Astrocyte (in vitro differentiated cells and primary cell): ENCODE measurements at regions not wholly inside any gene's neighbourhood (a gene's known extent, or its start where the extent isn't known, plus 50 kb on each side); places are given as distances from the start of the nearest gene placed in this dataset.

ENCODE experiments used
- DNase-seq: peaks from one replicate; pipeline ENCODE4 v3.0.0-alpha.2; 2010; ENCODE audit warnings: low read depth
- FAIRE-seq: peaks from 2 replicates; lab custom pipeline; 2011; peaks lifted over from hg19 to GRCh38; lab: Jason Lieb, UNC
- H2AFZ ChIP-seq: 2 replicates; pipeline ENCODE4 v1.6.0; 2012; ENCODE audit warnings: low read depth, low read length, inconsistent platforms
- H3K27ac ChIP-seq: 2 replicates; pipeline ENCODE4 v1.5.1; 2011; ENCODE audit warnings: low read depth, low read length, inconsistent platforms
- H3K27me3 ChIP-seq: 2 replicates; pipeline ENCODE4 v1.6.0; 2011; ENCODE audit warnings: low read length, inconsistent platforms; ENCODE audit not compliant: insufficient read depth
- H3K36me3 ChIP-seq: 2 replicates; pipeline ENCODE4 v1.5.1; 2011; ENCODE audit warnings: low read length, inconsistent platforms; ENCODE audit not compliant: insufficient read depth
- H3K4me1 ChIP-seq: 2 replicates; pipeline ENCODE4 v1.5.1; 2011; ENCODE audit warnings: low read length, inconsistent platforms; ENCODE audit not compliant: insufficient read depth
- H3K4me2 ChIP-seq: 2 replicates; pipeline ENCODE4 v1.6.0; 2012; ENCODE audit warnings: low read length, inconsistent platforms
- H3K4me3 ChIP-seq: 2 replicates; pipeline ENCODE4 v1.5.1; 2011; ENCODE audit warnings: low read depth, mild to moderate bottlenecking, low read length, inconsistent platforms; ENCODE audit not compliant: insufficient read depth
- H3K79me2 ChIP-seq: 2 replicates; pipeline ENCODE4 v1.6.0; 2012; ENCODE audit warnings: mild to moderate bottlenecking, low read length, inconsistent platforms; ENCODE audit not compliant: insufficient read depth
- H3K9ac ChIP-seq: 2 replicates; pipeline ENCODE4 v1.6.0; 2012; ENCODE audit warnings: mild to moderate bottlenecking, low read length, inconsistent platforms
- H3K9me3 ChIP-seq: 2 replicates; pipeline ENCODE4 v1.5.1; 2012; ENCODE audit warnings: low read depth, mild to moderate bottlenecking, low read length, inconsistent platforms; ENCODE audit not compliant: insufficient read depth
- H4K20me1 ChIP-seq: 2 replicates; pipeline ENCODE4 v1.6.0; 2012; ENCODE audit warnings: low read length, inconsistent platforms; ENCODE audit not compliant: insufficient read depth
- H3K27ac Mint-ChIP-seq: one replicate; pipeline ENCODE4 v1.8.0; 2021; ENCODE audit warnings: mild to moderate bottlenecking, mixed read lengths; ENCODE audit not compliant: unreplicated experiment
- H3K27me3 Mint-ChIP-seq: one replicate; pipeline ENCODE4 v1.8.0; 2021; ENCODE audit warnings: low read depth, mixed read lengths; ENCODE audit not compliant: unreplicated experiment
- H3K36me3 Mint-ChIP-seq: one replicate; pipeline ENCODE4 v1.8.0; 2021; ENCODE audit warnings: low read depth, mixed read lengths; ENCODE audit not compliant: unreplicated experiment
- H3K4me1 Mint-ChIP-seq: one replicate; pipeline ENCODE4 v1.8.0; 2021; ENCODE audit warnings: low read depth, mixed read lengths; ENCODE audit not compliant: unreplicated experiment
- H3K4me3 Mint-ChIP-seq: one replicate; pipeline ENCODE4 v1.8.0; 2021; ENCODE audit warnings: mild to moderate bottlenecking, moderate library complexity, mixed read lengths; ENCODE audit not compliant: unreplicated experiment
- H3K9me3 Mint-ChIP-seq: one replicate; pipeline ENCODE4 v1.8.0; 2021; ENCODE audit warnings: mild to moderate bottlenecking, mixed read lengths; ENCODE audit not compliant: unreplicated experiment
- CTCF ChIP-seq: IDR thresholded peaks from 2 replicates; pipeline ENCODE4 v1.5.1; 2011; ENCODE audit warnings: low read depth, mild to moderate bottlenecking, inconsistent platforms, low read length, moderate library complexity; ENCODE audit not compliant: insufficient read depth
- EZH2 ChIP-seq: IDR thresholded peaks from 2 replicates; pipeline ENCODE4 v1.6.1; 2012; ENCODE audit warnings: mild to moderate bottlenecking, low read length, inconsistent platforms; ENCODE audit not compliant: insufficient read depth

- Histone ChIP-seq H3K79me2 (peaks cover 73% of the 10 kb centered on the region), H3K4me1 (peaks cover 15% of the 10 kb centered on the region), H3K9me3 (no peaks in the 10 kb centered on the region), H4K20me1 (peaks cover 5% of the 10 kb centered on the region), H3K27me3 (no peaks in the 10 kb centered on the region), H2AFZ (no peak overlapping the region), H3K36me3 (no peaks in the 10 kb centered on the region), H3K4me2 (no peak overlapping the region), H3K9ac (no peak overlapping the region), H3K27ac (no peak overlapping the region), H3K4me3 (no peak overlapping the region)
- FAIRE-seq (peak; percentile 5), DNase-seq (no peak)
- no peaks in the 10 kb centered on the region for H3K27me3 Mint-ChIP-seq
- H3K27ac Mint-ChIP-seq: no peak overlapping the region
- no peaks in the 10 kb centered on the region for H3K36me3 Mint-ChIP-seq
- no peak overlapping the region for H3K4me3 Mint-ChIP-seq
- H3K4me1 Mint-ChIP-seq: peaks cover 20% of the 10 kb centered on the region
- H3K9me3 Mint-ChIP-seq: no peaks in the 10 kb centered on the region
- TF ChIP-seq CTCF (no peak), EZH2 (no peak)
These were observed 198.8 kb downstream of the HIPK3 start for GRCh38 chr11:33455867-33456463.

DNA sequence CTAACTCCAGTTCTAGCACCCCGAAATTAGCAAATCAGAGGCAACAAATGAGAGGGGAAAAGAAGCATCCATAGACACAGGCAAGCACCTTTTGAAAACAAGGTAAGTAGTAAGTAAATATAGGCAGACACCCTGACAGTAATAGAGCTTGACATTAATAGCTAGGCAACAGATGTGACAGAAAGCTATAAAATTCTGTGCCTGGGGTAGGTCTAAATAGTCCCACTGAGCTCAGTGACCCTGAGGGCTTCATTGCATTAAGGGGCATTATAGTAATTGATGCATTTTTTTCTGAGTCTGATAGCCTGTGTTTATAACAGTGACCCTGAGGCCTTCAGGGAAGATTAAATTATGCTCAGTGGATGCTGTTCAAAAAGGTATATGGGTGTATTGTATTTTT, 197.1 kb downstream of the HIPK3 start:
- no peak for TF ChIP-seq CTCF
- TF ChIP-seq EZH2: no peak
- no peak overlapping the region for H3K4me3 Mint-ChIP-seq
- peaks cover 26% of the 10 kb centered on the region for H3K4me1 Mint-ChIP-seq
- no peaks in the 10 kb centered on the region for H3K36me3 Mint-ChIP-seq
- peaks cover 27% of the 10 kb centered on the region for H3K4me1 ChIP-seq
- H2AFZ ChIP-seq: no peak overlapping the region
- H3K36me3 ChIP-seq: no peaks in the 10 kb centered on the region
- DNase-seq (no peak), FAIRE-seq (peak; percentile 13)
- H3K27ac Mint-ChIP-seq: peak overlapping the region; percentile 56
- H3K9me3 Mint-ChIP-seq: no peaks in the 10 kb centered on the region
- H3K27me3 Mint-ChIP-seq: no peaks in the 10 kb centered on the region
- H3K79me2 ChIP-seq: peaks cover 72% of the 10 kb centered on the region
- H3K27ac ChIP-seq: no peak overlapping the region
- H3K9ac ChIP-seq: no peak overlapping the region
- no peaks in the 10 kb centered on the region for H3K27me3 ChIP-seq
- no peaks in the 10 kb centered on the region for H4K20me1 ChIP-seq
- H3K4me3 ChIP-seq: no peak overlapping the region
- H3K9me3 ChIP-seq: no peaks in the 10 kb centered on the region
- H3K4me2 ChIP-seq: no peak overlapping the region

DNA sequence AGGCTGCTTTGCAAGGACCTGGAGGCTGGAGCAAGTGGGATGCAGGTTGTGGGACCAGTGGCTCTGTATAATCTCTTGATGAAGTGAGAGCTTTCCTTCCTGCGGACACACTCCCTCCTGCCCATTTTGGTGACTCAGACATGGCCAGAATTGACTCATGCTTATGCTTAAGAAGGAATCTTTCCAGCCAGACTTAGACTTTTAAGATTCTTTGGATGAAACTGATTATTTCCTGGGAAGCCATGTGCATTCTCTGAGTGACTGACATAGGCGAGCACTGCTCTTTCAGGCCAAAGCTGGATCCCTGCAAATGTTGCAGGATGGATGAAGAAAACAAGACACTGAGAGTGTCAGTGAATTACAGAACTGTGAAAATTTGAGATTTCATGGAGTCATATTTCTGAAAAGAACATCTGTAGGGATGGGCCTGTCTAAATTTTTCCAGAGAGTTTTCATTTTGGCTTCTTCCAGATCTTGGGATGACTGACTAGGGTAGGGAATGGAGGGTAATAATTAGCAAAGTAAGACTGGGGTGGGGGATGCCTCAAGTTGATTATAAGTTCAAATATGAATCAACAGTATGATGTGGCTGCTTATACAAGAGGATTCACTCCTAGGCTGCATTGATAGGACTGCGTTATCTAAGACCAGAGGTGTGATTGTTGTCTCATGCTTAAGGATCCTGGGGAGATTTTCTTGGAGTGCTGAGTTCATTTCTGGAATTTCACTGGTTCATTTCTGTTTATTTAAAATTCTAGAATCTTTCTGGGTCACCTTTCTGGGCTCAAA, 195.8 kb downstream of the HIPK3 start:
- Mint-ChIP-seq H3K4me3 (peak overlapping the region; percentile 20), H3K4me1 (peaks cover 38% of the 10 kb centered on the region), H3K9me3 (no peaks in the 10 kb centered on the region), H3K27ac (peak overlapping the region; percentile 91), H3K27me3 (no peaks in the 10 kb centered on the region), H3K36me3 (no peaks in the 10 kb centered on the region)
- Histone ChIP-seq H3K4me2 (peak overlapping the region; percentile 22), H2AFZ (no peak overlapping the region), H3K4me1 (peaks cover 39% of the 10 kb centered on the region), H3K4me3 (no peak overlapping the region), H3K27me3 (no peaks in the 10 kb centered on the region), H3K27ac (peak overlapping the region; percentile 29), H3K9me3 (no peaks in the 10 kb centered on the region), H4K20me1 (no peaks in the 10 kb centered on the region), H3K79me2 (peaks cover 62% of the 10 kb centered on the region), H3K36me3 (no peaks in the 10 kb centered on the region), H3K9ac (peak overlapping the region; percentile 2)
- peak; percentile 94 for DNase-seq
- peak; percentile 93 for FAIRE-seq
- TF ChIP-seq EZH2 (no peak), CTCF (no peak)
